ENCODE measurements at regions not wholly inside any gene's neighbourhood (a gene's known extent, or its start where the extent isn't known, plus 50 kb on each side); places are given as distances from the start of the nearest gene placed in this dataset.

- Mint-ChIP-seq H3K27ac (no peak overlapping the region), H3K4me3 (no peak overlapping the region), H3K27me3 (ENCODE audit: insufficient read depth, low read depth, poor library complexity) (peaks cover 4% of the 10 kb centered on the region), H3K36me3 (ENCODE audit: low read depth) (no peaks in the 10 kb centered on the region), H3K9me3 (no peaks in the 10 kb centered on the region), H3K4me1 (no peaks in the 10 kb centered on the region)
- no peaks in the 10 kb centered on the region for H3F3A ChIP-seq (replicated peaks; ENCODE audit: low read depth)
- no peaks in the 10 kb centered on the region for H3K4me1 ChIP-seq (ENCODE audit: insufficient read depth)
- H3K9me2 ChIP-seq (ENCODE audit: insufficient read depth), result no peaks in the 10 kb centered on the region
- H3K79me2 ChIP-seq (replicated peaks; ENCODE audit: insufficient read depth), result no peaks in the 10 kb centered on the region
- H3K4me3 ChIP-seq, result no peak overlapping the region
- H3K27me3 ChIP-seq (ENCODE audit: insufficient read depth), result no peaks in the 10 kb centered on the region
- no peak overlapping the region for H2AFZ ChIP-seq
- no peaks in the 10 kb centered on the region for H4K20me1 ChIP-seq (replicated peaks; ENCODE audit: insufficient read depth)
- no peak overlapping the region for H3K27ac ChIP-seq (ENCODE audit: low read depth)
- no peak for DNase-seq (ENCODE audit: low spot score)
- TF ChIP-seq, protein P1, sequence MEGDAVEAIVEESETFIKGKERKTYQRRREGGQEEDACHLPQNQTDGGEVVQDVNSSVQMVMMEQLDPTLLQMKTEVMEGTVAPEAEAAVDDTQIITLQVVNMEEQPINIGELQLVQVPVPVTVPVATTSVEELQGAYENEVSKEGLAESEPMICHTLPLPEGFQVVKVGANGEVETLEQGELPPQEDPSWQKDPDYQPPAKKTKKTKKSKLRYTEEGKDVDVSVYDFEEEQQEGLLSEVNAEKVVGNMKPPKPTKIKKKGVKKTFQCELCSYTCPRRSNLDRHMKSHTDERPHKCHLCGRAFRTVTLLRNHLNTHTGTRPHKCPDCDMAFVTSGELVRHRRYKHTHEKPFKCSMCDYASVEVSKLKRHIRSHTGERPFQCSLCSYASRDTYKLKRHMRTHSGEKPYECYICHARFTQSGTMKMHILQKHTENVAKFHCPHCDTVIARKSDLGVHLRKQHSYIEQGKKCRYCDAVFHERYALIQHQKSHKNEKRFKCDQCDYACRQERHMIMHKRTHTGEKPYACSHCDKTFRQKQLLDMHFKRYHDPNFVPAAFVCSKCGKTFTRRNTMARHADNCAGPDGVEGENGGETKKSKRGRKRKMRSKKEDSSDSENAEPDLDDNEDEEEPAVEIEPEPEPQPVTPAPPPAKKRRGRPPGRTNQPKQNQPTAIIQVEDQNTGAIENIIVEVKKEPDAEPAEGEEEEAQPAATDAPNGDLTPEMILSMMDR (conservative IDR thresholded peaks at IDR 0.05; ENCODE audit: low read depth in 2 of 2), result peak in 1 of 2 experiments; percentile 29; a peak in 1 of 4 replicates
- TF ChIP-seq REST (IDR thresholded peaks at IDR 0.05; ENCODE audit: unreplicated experiment) (no peak), EZH2 (IDR thresholded peaks at IDR 0.05; ENCODE audit: low read depth, unreplicated experiment) (no peak)
- ATAC-seq, result no peak
- H3K36me3 ChIP-seq (ENCODE audit: insufficient read depth), result no peaks in the 10 kb centered on the region
- H3K4me2 ChIP-seq, result no peak overlapping the region
Observed at GRCh38 chr2:18172607-18173006, 294.1 kb downstream of the KCNS3 start.

DNA sequence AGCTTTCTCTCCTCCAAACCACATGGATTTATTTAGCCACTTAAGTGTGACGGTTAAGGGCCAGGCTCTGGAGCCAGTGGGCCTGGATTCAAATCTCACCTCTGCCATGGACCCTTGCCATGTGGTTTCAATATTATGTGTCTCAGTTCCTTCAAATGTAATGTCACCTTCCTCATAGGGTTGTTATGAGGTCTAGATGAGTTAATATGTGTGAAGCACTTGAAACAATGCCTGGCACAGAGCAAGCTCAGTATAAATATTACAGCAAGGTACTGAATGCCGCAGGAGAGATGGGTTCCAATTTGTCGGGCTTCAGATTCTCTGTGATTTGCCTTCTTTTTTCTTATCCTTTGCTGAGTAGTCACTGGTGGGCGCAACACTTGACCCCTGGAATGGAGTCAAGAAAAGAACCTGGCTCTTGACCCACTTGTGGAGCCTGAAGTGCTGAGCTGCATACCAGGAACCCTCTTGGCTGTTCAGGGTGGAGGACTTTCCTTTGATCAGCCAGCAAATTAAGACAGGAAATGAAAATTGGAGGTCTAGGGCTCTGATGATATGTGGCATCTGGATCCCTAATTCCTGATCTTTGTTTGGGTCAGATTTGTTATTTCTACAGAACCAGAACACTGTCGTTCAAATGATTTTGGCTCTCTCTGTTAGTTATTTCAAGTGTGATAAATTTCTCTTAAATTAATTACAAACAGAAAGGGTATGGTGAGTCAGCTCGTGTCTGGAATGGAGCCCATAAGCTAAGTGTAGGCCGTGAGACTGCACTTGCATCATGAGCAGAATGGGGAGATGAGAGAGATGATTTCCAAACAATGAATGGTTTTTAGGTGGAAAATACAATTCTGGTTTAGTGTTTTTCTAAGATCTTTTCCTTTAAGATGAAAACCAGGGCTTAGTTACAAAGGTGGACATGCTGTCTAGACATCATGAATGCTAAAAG is 293.0 kb downstream of the KCNS3 start:
- no peaks in the 10 kb centered on the region for H3K36me3 ChIP-seq (ENCODE audit: insufficient read depth)
- no peak overlapping the region for H3K27ac ChIP-seq (ENCODE audit: low read depth)
- H3K9me2 ChIP-seq (ENCODE audit: insufficient read depth), result no peaks in the 10 kb centered on the region; the same call in 1 of the 2 replicates
- no peak for TF ChIP-seq EZH2 (IDR thresholded peaks at IDR 0.05; ENCODE audit: low read depth, unreplicated experiment)
- TF ChIP-seq, protein P2, sequence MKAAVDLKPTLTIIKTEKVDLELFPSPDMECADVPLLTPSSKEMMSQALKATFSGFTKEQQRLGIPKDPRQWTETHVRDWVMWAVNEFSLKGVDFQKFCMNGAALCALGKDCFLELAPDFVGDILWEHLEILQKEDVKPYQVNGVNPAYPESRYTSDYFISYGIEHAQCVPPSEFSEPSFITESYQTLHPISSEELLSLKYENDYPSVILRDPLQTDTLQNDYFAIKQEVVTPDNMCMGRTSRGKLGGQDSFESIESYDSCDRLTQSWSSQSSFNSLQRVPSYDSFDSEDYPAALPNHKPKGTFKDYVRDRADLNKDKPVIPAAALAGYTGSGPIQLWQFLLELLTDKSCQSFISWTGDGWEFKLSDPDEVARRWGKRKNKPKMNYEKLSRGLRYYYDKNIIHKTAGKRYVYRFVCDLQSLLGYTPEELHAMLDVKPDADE (IDR thresholded peaks at IDR 0.05), result no peak
- no peak for TF ChIP-seq NANOG (IDR thresholded peaks at IDR 0.05; ENCODE audit: borderline replicate concordance)
- TF ChIP-seq REST (IDR thresholded peaks at IDR 0.05; ENCODE audit: unreplicated experiment), result no peak
- TF ChIP-seq, protein P1 (conservative IDR thresholded peaks at IDR 0.05; ENCODE audit: low read depth in 2 of 2), result no peak
- TF ChIP-seq EZH2phosphoT487 (IDR thresholded peaks at IDR 0.05; ENCODE audit: unreplicated experiment), result no peak
- no peak for TF ChIP-seq POLR2AphosphoS5 (IDR thresholded peaks at IDR 0.05; ENCODE audit: low read depth)
- no peak for TF ChIP-seq JUNB (IDR thresholded peaks at IDR 0.05; ENCODE audit: unreplicated experiment)
- no peak for TF ChIP-seq ZNF331 (CRISPR knock-in tag; IDR thresholded peaks at IDR 0.05; ENCODE audit: low read depth)
- TF ChIP-seq CREB1 (CRISPR knock-in tag; IDR thresholded peaks at IDR 0.05; ENCODE audit: low read depth), result no peak

More for the DNA sequence above, 293.0 kb downstream of the KCNS3 start:
- Mint-ChIP-seq H3K27ac (no peak overlapping the region), H3K4me3 (no peak overlapping the region), H3K9me3 (no peaks in the 10 kb centered on the region), H3K27me3 (ENCODE audit: insufficient read depth, low read depth, poor library complexity) (peaks cover 4% of the 10 kb centered on the region), H3K4me1 (no peaks in the 10 kb centered on the region), H3K36me3 (ENCODE audit: low read depth) (no peaks in the 10 kb centered on the region)
- Histone ChIP-seq H3K4me3 (no peak overlapping the region), H4K20me1 (replicated peaks; ENCODE audit: insufficient read depth) (no peaks in the 10 kb centered on the region), H3F3A (replicated peaks; ENCODE audit: low read depth) (no peaks in the 10 kb centered on the region), H3K4me2 (no peak overlapping the region), H3K79me2 (replicated peaks; ENCODE audit: insufficient read depth) (no peaks in the 10 kb centered on the region), H3K4me1 (ENCODE audit: insufficient read depth) (no peaks in the 10 kb centered on the region), H3K27me3 (ENCODE audit: insufficient read depth) (no peaks in the 10 kb centered on the region), H2AFZ (no peak overlapping the region)
- DNase-seq (ENCODE audit: low spot score) (no peak), ATAC-seq (no peak)
